HepG2 (cell line): ENCODE measurements at regions not wholly inside any gene's neighbourhood (a gene's known extent, or its start where the extent isn't known, plus 50 kb on each side); places are given as distances from the start of the nearest gene placed in this dataset.

Experiments
- ATAC-seq: fragments of 200-7000 bp; cut with Tn5 transposase; 3 replicates; pipeline ENCODE4 v1.9.1; 2020; ENCODE audit warnings: mild to moderate bottlenecking, moderate library complexity
- BruUV-seq: library from RNA; stranded (reverse); fragments of 400-500 nt; replicated peaks from 2 replicates; lab custom pipeline; 2021; lab: Mats Ljungman, UMichigan
- CTCF ChIA-PET: fragments of 300-600 bp; formaldehyde crosslinking; extraction: SDS; loops from one replicate; lab custom pipeline; 2021; ENCODE audit warnings: low total read pairs, inconsistent platforms, low intra/inter-chr PET ratio; lab: Yijun Ruan, JAX
- POLR2A ChIA-PET: fragments of 350-600 bp; sonication (Branson Sonifier 250); formaldehyde crosslinking; loops from one replicate; lab custom pipeline; 2020; ENCODE audit warnings: antibody characterized with exemption, inconsistent platforms; lab: Yijun Ruan, JAX
- DNase-seq: peaks from one replicate; pipeline ENCODE4 v3.0.0-alpha.2; 2015; ENCODE audit warnings: low spot score
- FAIRE-seq: peaks from 3 replicates; lab custom pipeline; 2011; peaks lifted over from hg19 to GRCh38; lab: Jason Lieb, UNC
- H2AFZ ChIP-seq: one replicate; pipeline ENCODE4 v1.6.1; 2011; ENCODE audit warnings: low read length, inconsistent platforms
- H3K27ac ChIP-seq: fragments of 300-600 bp; 3 replicates; pipeline ENCODE4 v1.8.0; 2011; ENCODE audit warnings: mixed run types, mild to moderate bottlenecking, mixed read lengths, low read length, inconsistent platforms; ENCODE audit not compliant: insufficient read depth; ENCODE audit errors: extremely low read length
- H3K27me3 ChIP-seq, 2 experiments: fragments of 200-600 bp in 1 of 2; 2 replicates in 1 of 2; 3 replicates in 1 of 2; pipeline versions ENCODE4 v1.6.0 to v1.8.0; 2011; ENCODE audit warnings: low read length in 2 of 2, mild to moderate bottlenecking in 2 of 2, moderate library complexity in 2 of 2, inconsistent platforms in 1 of 2; ENCODE audit not compliant: insufficient read depth in 2 of 2, control insufficient read depth in 1 of 2
- H3K36me3 ChIP-seq, 2 experiments: fragments of 200-600 bp in 1 of 2; replicated peaks in 1 of 2; 2 replicates in 1 of 2; 3 replicates in 1 of 2; pipeline versions ENCODE4 v1.5.1 to v1.8.0; 2011; ENCODE audit warnings: low read length in 2 of 2, inconsistent platforms in 1 of 2; ENCODE audit not compliant: insufficient read depth in 2 of 2, control insufficient read depth in 1 of 2
- H3K4me1 ChIP-seq: 2 replicates; pipeline ENCODE4 v1.5.1; 2012; ENCODE audit warnings: low read length, inconsistent platforms; ENCODE audit not compliant: insufficient read depth
- H3K4me2 ChIP-seq: 2 replicates; pipeline ENCODE4 v1.6.0; 2011; ENCODE audit warnings: low read depth, low read length, inconsistent platforms
- H3K4me3 ChIP-seq, 3 experiments: fragments of 200-600 bp in 1 of 3; sonication (generic), shearing (Covaris generic) in 1 of 3; replicated peaks in 1 of 3; 2 replicates each; pipeline ENCODE4 v1.5.1; 2011 to 2016; ENCODE audit warnings: low read length in 3 of 3, inconsistent platforms in 2 of 3, low read depth in 2 of 3, mild to moderate bottlenecking in 2 of 3, control low read depth in 1 of 3, mixed read lengths in 1 of 3; ENCODE audit not compliant: insufficient read depth in 1 of 3
- H3K79me2 ChIP-seq: one replicate; pipeline ENCODE4 v1.6.1; 2011; ENCODE audit warnings: low read length, inconsistent platforms; ENCODE audit not compliant: insufficient read depth
- H3K9ac ChIP-seq: 2 replicates; pipeline ENCODE4 v1.6.0; 2011; ENCODE audit warnings: mild to moderate bottlenecking, low read depth, low read length, inconsistent platforms; ENCODE audit not compliant: insufficient read depth
- H3K9me3 ChIP-seq: 2 replicates; pipeline ENCODE4 v1.5.1; 2012; ENCODE audit warnings: mild to moderate bottlenecking, low read length
- H4K20me1 ChIP-seq: 2 replicates; pipeline ENCODE4 v1.6.0; 2011; ENCODE audit warnings: inconsistent platforms, mild to moderate bottlenecking, low read length, moderate library complexity; ENCODE audit not compliant: insufficient read depth
- KDM5A ChIP-seq: fragments of 200-600 bp; sonication (generic); IDR thresholded peaks from 2 replicates; pipeline ENCODE4 v1.7.0; 2018; ENCODE audit warnings: antibody characterized with exemption, mild to moderate bottlenecking, low read length, borderline replicate concordance
- KDM6A ChIP-seq: IDR thresholded peaks from 2 replicates; pipeline ENCODE4 v1.6.1; 2016; ENCODE audit warnings: low read depth
- SOX13 ChIP-seq, 3 experiments: fragments of 450-650 bp in 1 of 3; sonication (generic) in 1 of 3; formaldehyde crosslinking in 1 of 3; IDR thresholded peaks in 2 of 3; conservative IDR thresholded peaks in 1 of 3; 2 replicates each; pipeline versions ENCODE4 v1.5.0 to v1.6.1; 2016 to 2020; ENCODE audit warnings: antibody characterized with exemption in 1 of 3, mild to moderate bottlenecking in 1 of 3, missing compliant biosample characterization in 1 of 3, missing genetic modification reagents in 1 of 3, moderate library complexity in 1 of 3
- SP140L ChIP-seq: sonication (generic); formaldehyde crosslinking; IDR thresholded peaks from 2 replicates; pipeline ENCODE4 v1.4.0; 2020; ENCODE audit warnings: missing genetic modification reagents, borderline replicate concordance
- TOE1 ChIP-seq: sonication (generic); formaldehyde crosslinking; IDR thresholded peaks from 2 replicates; pipeline ENCODE4 v1.4.0; 2020; ENCODE audit warnings: mild to moderate bottlenecking, missing genetic modification reagents
- ZNF30 ChIP-seq: sonication (generic); formaldehyde crosslinking; IDR thresholded peaks from 2 replicates; pipeline ENCODE4 v1.5.0; 2020; ENCODE audit warnings: mild to moderate bottlenecking, missing genetic modification reagents
- WGBS: methylation state at CpG from one replicate; pipeline ENCODE4 v1.1.6; 2017; ENCODE audit warnings: low lambda C conversion rate; 5-methylcytosine and 5-hydroxymethylcytosine counted together
- in situ Hi-C: cut with HindIII; loops from 2 replicates; pipeline ENCODE4 v1.10.0; 2017; ENCODE audit warnings: low pct_unique_long_range_greater_than_20kb; ENCODE audit not compliant: extremely low pct_ligation_motif_present
- intact Hi-C: fragments of 100-400 bp; cut with micrococcal nuclease; formaldehyde crosslinking; loops from one replicate; pipeline ENCODE4 v1.10.0; 2022; ENCODE audit not compliant: unreplicated experiment
- TF ChIP-seq, protein P1 (sequence below): sonication (generic); formaldehyde crosslinking; IDR thresholded peaks from 2 replicates; pipeline ENCODE4 v1.4.0; 2020; ENCODE audit warnings: missing genetic modification reagents, borderline replicate concordance

DNA sequence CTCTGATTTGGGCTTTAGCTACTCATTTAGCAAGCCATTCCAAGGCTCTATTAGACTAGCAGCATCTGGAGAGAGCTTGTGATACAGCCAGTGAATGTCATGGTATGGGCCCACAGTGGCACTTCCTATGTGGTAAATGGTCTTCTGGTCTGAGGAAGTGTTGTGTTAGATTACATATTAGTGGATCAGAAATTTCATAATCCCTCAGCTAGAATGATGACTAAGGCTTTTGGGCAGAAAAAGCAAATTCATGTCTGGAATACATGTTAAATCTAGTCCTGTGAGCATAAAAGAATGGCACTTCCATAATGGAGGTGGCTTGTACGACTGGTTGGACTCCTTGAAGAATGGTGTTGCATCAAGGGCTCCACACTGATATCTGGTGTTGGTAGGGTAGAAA, 436.8 kb upstream of the CWC22 start (continued):
- TF ChIP-seq, protein P1, sequence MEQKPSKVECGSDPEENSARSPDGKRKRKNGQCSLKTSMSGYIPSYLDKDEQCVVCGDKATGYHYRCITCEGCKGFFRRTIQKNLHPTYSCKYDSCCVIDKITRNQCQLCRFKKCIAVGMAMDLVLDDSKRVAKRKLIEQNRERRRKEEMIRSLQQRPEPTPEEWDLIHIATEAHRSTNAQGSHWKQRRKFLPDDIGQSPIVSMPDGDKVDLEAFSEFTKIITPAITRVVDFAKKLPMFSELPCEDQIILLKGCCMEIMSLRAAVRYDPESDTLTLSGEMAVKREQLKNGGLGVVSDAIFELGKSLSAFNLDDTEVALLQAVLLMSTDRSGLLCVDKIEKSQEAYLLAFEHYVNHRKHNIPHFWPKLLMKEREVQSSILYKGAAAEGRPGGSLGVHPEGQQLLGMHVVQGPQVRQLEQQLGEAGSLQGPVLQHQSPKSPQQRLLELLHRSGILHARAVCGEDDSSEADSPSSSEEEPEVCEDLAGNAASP, result no peak
- TF ChIP-seq SP140L, result no peak

DNA sequence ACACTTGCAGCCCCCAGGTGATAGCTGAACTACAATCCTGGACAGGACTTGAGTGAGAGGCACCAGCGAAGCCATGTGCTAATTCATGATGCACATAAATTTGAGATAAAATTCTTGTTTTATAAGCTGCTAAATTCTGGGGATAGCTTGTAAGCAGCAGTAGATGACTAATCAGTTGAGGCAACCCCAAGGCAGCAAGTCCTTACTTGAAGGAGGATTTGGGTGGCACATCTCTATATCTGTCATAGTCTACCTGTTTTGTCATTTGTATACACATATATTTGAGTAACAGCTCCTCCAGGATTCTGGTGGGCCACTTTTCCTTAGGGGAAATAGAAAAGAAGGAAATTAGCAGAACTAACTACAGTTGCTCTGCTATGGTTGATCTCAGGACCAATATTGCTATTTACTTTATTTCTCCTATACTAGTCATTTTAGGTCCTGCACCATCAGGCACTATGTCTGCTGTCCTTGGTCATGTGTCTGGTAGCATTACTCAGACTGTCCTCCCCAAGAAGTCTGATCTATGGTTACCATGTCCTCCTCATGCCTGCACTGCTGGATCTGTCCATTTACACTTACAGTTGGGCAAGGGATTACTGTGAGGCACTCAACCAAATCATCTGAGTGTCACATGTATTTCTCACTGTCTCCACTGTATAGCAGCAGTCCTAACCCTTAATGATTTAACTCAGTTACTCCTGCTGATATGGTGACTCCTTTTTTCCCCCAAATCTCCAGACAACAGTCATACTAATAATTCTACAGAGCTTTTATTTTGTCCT, 436.0 kb upstream of the CWC22 start:
- ChIA-PET CTCF (no interaction called here), POLR2A (no interaction called here)
- Histone ChIP-seq H3K4me1 (no peaks in the 10 kb centered on the region), H3K9ac (no peak overlapping the region), H3K4me2 (no peak overlapping the region), H2AFZ (no peak overlapping the region), H3K4me3 (no peak overlapping the region), H3K36me3 (no peaks in the 10 kb centered on the region), H3K27me3 (no peaks in the 10 kb centered on the region), H3K27ac (no peak overlapping the region), H3K79me2 (no peaks in the 10 kb centered on the region), H3K9me3 (peaks cover 42% of the 10 kb centered on the region), H4K20me1 (no peaks in the 10 kb centered on the region)
- in situ Hi-C loops (no loop called here), intact Hi-C loops (no loop called here)
- no peak for FAIRE-seq
- no TSS peak for BruUV-seq
- no peak for TF ChIP-seq KDM5A
- no peak for TF ChIP-seq ZNF30
- no peak for TF ChIP-seq TOE1 (CRISPR knock-in tag)
- no peak for TF ChIP-seq KDM6A (CRISPR knock-in tag)
- no peak for TF ChIP-seq SOX13 (IDR thresholded peaks at IDR 0.05)
- TF ChIP-seq SOX13 (CRISPR knock-in tag; conservative IDR thresholded peaks at IDR 0.05 in 1 of 2, IDR thresholded peaks at IDR 0.05 in 1 of 2), result no peak
- no peak for DNase-seq
- WGBS, result 0% methylated on average over 1 of the region's 1 CpG
- ATAC-seq, result no peak
